Thyroid gland (tissue), 4 donors: ENCODE measurements at regions not wholly inside any gene's neighbourhood (a gene's known extent, or its start where the extent isn't known, plus 50 kb on each side); places are given as distances from the start of the nearest gene placed in this dataset.

Experiments
- CTCF ChIP-seq, 6 experiments: fragments of 200-600 bp in 3 of 6; fragments of 450-650 bp in 3 of 6; sonication (generic) in 3 of 6; IDR thresholded peaks; one replicate each; pipeline ENCODE4 v1.5.1; 2016 to 2019; ENCODE audit warnings: antibody characterized with exemption in 6 of 6, mild to moderate bottlenecking in 2 of 6, inconsistent platforms in 1 of 6, moderate library complexity in 1 of 6
- POLR2A ChIP-seq, 2 donors: fragments of 450-650 bp; IDR thresholded peaks; one replicate each; pipeline ENCODE4 v1.6.1; 2017; ENCODE audit warnings: antibody characterized with exemption in 2 of 2, mild to moderate bottlenecking in 2 of 2, moderate library complexity in 1 of 2

- TF ChIP-seq CTCF (IDR thresholded peaks at IDR 0.05) (no peak), POLR2A (IDR thresholded peaks at IDR 0.05) (no peak)
These were observed 185.5 kb upstream of the CYRIA start for GRCh38 chr2:16851126-16851525.
